BLaER1 treated with 17β-estradiol and CSF1 and Interleukin-3, amounts not matched to agents 10 nM and 100 nM (cell line): ENCODE measurements at regions not wholly inside any gene's neighbourhood (a gene's known extent, or its start where the extent isn't known, plus 50 kb on each side); places are given as distances from the start of the nearest gene placed in this dataset.

Source experiments
- H3K27ac ChIP-seq, 11 experiments: shearing (Covaris generic); formaldehyde crosslinking; 2 replicates each; pipeline ENCODE4 v1.8.1; 2022
- H3K27me3 ChIP-seq, 11 experiments: shearing (Covaris generic); formaldehyde crosslinking; 2 replicates each; pipeline ENCODE4 v1.8.1; 2022
- H3K36me3 ChIP-seq, 11 experiments: shearing (Covaris generic); formaldehyde crosslinking; 2 replicates each; pipeline ENCODE4 v1.8.1; 2022
- H3K4me1 ChIP-seq, 10 experiments: shearing (Covaris generic); formaldehyde crosslinking; 2 replicates each; pipeline ENCODE4 v1.8.1; 2022
- H3K4me2 ChIP-seq, 11 experiments: shearing (Covaris generic); formaldehyde crosslinking; 2 replicates each; pipeline ENCODE4 v1.8.1; 2022
- H3K4me3 ChIP-seq, 10 experiments: shearing (Covaris generic); formaldehyde crosslinking; 2 replicates each; pipeline ENCODE4 v1.8.1; 2022
- H3K9ac ChIP-seq, 11 experiments: shearing (Covaris generic); formaldehyde crosslinking; 2 replicates each; pipeline ENCODE4 v1.8.1; 2022
- H3K9me3 ChIP-seq, 11 experiments: shearing (Covaris generic); formaldehyde crosslinking; replicated peaks in 1 of 11; 2 replicates each; pipeline ENCODE4 v1.8.1; 2022
- H4K20me1 ChIP-seq, 11 experiments: shearing (Covaris generic); formaldehyde crosslinking; 2 replicates each; pipeline ENCODE4 v1.8.1; 2022
- Cebpa-rat ChIP-seq, 11 experiments: shearing (Covaris generic); IDR thresholded peaks; 2 replicates each; pipeline ENCODE4 v1.8.1; 2022

DNA sequence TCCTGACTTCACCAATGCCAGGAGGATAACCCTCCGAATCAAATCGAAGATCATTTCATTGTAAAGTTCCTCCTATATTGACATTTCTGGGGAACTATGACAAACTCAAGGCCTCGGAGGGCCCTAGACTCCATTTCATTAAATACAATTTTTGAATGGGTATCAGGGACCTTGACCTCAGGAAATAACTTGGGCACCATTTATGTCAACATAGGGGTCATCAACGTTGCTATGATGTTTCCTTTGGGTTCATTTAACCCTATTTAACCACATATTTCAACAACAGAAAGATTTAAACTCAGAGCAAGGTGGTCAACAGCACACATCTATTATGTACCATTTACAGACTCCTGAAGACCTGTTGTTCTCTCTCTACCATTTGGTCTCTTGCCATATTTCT lies 395.1 kb downstream of the TRIML1 start:
- Histone ChIP-seq H3K4me3 (no peak overlapping the region), H4K20me1 (no peaks in the 10 kb centered on the region; a peak in 1 of 22 replicates), H3K27ac (no peak overlapping the region), H3K4me2 (no peak overlapping the region), H3K9me3 (peaks cover 2 to 18% (median 13%) of the 10 kb centered on the region in 11 experiments; a peak in 15 of 22 replicates), H3K27me3 (no peaks in the 10 kb centered on the region), H3K4me1 (no peaks in the 10 kb centered on the region), H3K9ac (no peak overlapping the region), H3K36me3 (no peaks in the 10 kb centered on the region)
- TF ChIP-seq Cebpa-rat (IDR thresholded peaks at IDR 0.05) = no peak

GRCh38 chr4:188534917-188535316 lies 395.7 kb downstream of the TRIML1 start:
- Histone ChIP-seq H3K4me1 (no peaks in the 10 kb centered on the region), H3K27ac (no peak overlapping the region), H3K4me2 (no peak overlapping the region), H3K9me3 (peaks cover 6 to 22% (median 16%) of the 10 kb centered on the region in 11 experiments; a peak in 15 of 22 replicates), H4K20me1 (no peaks in the 10 kb centered on the region; a peak in 1 of 22 replicates), H3K36me3 (no peaks in the 10 kb centered on the region), H3K4me3 (no peak overlapping the region), H3K9ac (no peak overlapping the region), H3K27me3 (no peaks in the 10 kb centered on the region)
- no peak for TF ChIP-seq Cebpa-rat (IDR thresholded peaks at IDR 0.05)

DNA sequence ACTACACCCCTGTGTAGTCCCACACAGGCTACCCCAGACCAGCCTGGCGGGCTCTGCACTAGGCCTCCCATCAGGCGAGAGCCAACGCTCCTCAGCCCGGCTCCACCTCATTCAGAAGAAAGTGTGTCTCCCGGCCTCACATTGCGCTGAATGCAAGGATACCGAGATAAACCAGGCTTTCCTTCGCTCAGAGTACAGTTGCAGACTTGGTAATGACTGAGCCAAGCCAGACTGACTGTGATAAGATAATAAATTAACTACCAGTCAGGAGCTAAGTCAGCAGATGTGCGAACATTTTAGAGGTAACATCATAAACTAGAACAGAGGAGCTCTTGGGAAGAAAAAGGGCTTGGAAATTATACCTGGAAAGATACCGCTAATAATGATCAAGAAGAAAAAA lies 397.6 kb downstream of the TRIML1 start:
- no peak overlapping the region for H3K27ac ChIP-seq
- TF ChIP-seq Cebpa-rat (IDR thresholded peaks at IDR 0.05) = no peak
- H3K27me3 ChIP-seq = no peaks in the 10 kb centered on the region
- H3K4me2 ChIP-seq = no peak overlapping the region
- H3K9me3 ChIP-seq = peaks cover 7 to 27% (median 16%) of the 10 kb centered on the region in 11 experiments; a peak in 15 of 22 replicates
- H3K36me3 ChIP-seq = no peaks in the 10 kb centered on the region
- no peak overlapping the region for H3K4me3 ChIP-seq
- H3K9ac ChIP-seq = no peak overlapping the region
- no peaks in the 10 kb centered on the region for H3K4me1 ChIP-seq
- no peaks in the 10 kb centered on the region; a peak in 1 of 22 replicates for H4K20me1 ChIP-seq

GRCh38 chr4:188550296-188550695 lies 411.1 kb downstream of the TRIML1 start:
- H3K4me2 ChIP-seq = no peak overlapping the region
- H3K4me3 ChIP-seq = no peak overlapping the region
- no peak overlapping the region for H3K27ac ChIP-seq
- H3K9ac ChIP-seq = no peak overlapping the region
- TF ChIP-seq Cebpa-rat (IDR thresholded peaks at IDR 0.05) = no peak
- H3K27me3 ChIP-seq = no peaks in the 10 kb centered on the region; a peak in 1 of 22 replicates
- H4K20me1 ChIP-seq = no peaks in the 10 kb centered on the region
- no peaks in the 10 kb centered on the region for H3K4me1 ChIP-seq
- no peaks in the 10 kb centered on the region for H3K36me3 ChIP-seq
- no peaks in the 10 kb centered on the region for H3K9me3 ChIP-seq

DNA sequence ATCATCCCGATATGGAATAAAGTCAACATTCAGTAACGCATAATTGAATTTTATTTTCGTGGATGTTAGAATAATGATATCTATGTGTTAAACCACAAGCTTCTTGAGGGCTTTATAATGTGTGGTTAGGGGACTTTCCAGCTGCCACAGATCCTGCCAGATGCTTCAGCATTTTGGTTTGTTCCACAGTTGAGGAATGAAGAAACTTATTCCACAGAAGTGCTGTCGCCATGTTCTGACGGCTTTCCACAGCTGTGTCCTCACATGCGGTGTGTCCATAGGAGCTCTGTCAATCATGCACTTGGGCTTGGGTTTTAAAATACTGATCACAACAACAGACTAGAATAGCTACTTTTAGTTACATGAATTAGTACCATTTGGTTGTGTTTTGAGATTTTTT lies 411.9 kb downstream of the TRIML1 start:
- no peak for TF ChIP-seq Cebpa-rat (IDR thresholded peaks at IDR 0.05)
- H3K27ac ChIP-seq = no peak overlapping the region
- H3K4me2 ChIP-seq = no peak overlapping the region
- no peak overlapping the region for H3K9ac ChIP-seq
- H3K4me1 ChIP-seq = no peaks in the 10 kb centered on the region
- H3K36me3 ChIP-seq = no peaks in the 10 kb centered on the region
- H3K4me3 ChIP-seq = no peak overlapping the region
- H3K27me3 ChIP-seq = no peaks in the 10 kb centered on the region; a peak in 1 of 22 replicates
- no peaks in the 10 kb centered on the region for H4K20me1 ChIP-seq
- H3K9me3 ChIP-seq = no peaks in the 10 kb centered on the region

DNA sequence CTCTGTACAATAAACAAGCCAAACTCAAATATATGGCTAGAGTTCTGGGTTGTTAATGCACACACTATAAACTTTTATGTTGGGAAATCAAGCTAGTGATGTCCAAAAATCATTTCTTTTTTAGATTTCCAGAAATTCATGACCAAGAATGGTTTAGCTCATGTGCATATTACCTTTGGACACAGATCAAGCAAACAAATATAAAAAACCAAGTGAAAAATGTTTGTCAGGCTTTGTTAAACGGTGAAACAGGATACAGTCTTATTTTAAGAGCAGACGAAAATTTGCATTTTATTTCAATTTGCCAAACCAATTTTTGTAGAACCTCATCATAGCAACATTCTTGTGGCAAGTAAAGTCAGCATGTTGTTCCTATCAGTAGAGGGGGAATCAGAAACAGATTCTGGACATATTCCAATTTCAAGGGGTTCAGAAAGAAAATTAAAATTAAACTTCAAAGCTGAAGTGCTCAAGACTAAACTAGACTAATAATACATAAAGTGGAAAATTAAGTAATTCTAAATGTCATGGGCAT lies 413.6 kb downstream of the TRIML1 start:
- Histone ChIP-seq H3K27ac (no peak overlapping the region), H3K4me3 (no peak overlapping the region), H3K9me3 (no peaks in the 10 kb centered on the region), H3K36me3 (no peaks in the 10 kb centered on the region), H3K4me2 (no peak overlapping the region), H4K20me1 (no peaks in the 10 kb centered on the region), H3K4me1 (no peaks in the 10 kb centered on the region), H3K9ac (no peak overlapping the region), H3K27me3 (no peaks in the 10 kb centered on the region; a peak in 1 of 22 replicates)
- TF ChIP-seq Cebpa-rat (IDR thresholded peaks at IDR 0.05) = no peak

DNA sequence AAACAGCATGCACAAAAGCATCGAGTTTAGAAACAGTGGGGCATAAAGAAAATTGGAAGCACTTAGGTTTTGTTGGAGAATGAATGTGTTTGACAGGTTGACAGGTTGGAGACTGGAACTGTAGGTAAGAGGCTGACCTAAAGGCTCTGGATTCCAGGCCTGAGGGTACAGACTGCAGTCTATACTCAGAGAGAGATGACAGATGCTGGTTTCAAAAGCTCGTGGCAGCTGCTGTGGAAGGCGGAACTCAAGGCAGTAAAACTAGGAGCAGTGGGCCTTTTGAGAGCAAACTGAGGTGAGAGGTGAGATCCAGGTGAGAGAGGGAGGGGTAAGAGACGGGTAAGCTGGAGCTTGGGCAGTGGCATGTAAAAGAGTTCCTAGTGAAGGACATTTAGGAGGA lies 415.2 kb downstream of the TRIML1 start:
- no peak overlapping the region for H3K9ac ChIP-seq
- no peak overlapping the region for H3K27ac ChIP-seq
- no peaks in the 10 kb centered on the region; a peak in 1 of 22 replicates for H3K27me3 ChIP-seq
- no peaks in the 10 kb centered on the region for H3K36me3 ChIP-seq
- no peaks in the 10 kb centered on the region for H3K9me3 ChIP-seq
- no peak for TF ChIP-seq Cebpa-rat (IDR thresholded peaks at IDR 0.05)
- H3K4me2 ChIP-seq = no peak overlapping the region
- H3K4me1 ChIP-seq = no peaks in the 10 kb centered on the region
- H4K20me1 ChIP-seq = no peaks in the 10 kb centered on the region
- H3K4me3 ChIP-seq = no peak overlapping the region

GRCh38 chr4:188573104-188573503 lies 433.9 kb downstream of the TRIML1 start:
- Histone ChIP-seq H3K4me2 (no peak overlapping the region), H3K9me3 (0 out of 22 replicates have a peak, but pooled peaks cover 0 to 6% (median 0%) of the 10 kb centered on the region in 11 experiments), H3K27ac (no peak overlapping the region), H3K4me3 (no peak overlapping the region), H3K9ac (no peak overlapping the region), H3K36me3 (no peaks in the 10 kb centered on the region), H3K27me3 (no peaks in the 10 kb centered on the region), H3K4me1 (no peaks in the 10 kb centered on the region), H4K20me1 (no peaks in the 10 kb centered on the region)
- TF ChIP-seq Cebpa-rat (IDR thresholded peaks at IDR 0.05) = no peak

- H4K20me1 ChIP-seq = no peaks in the 10 kb centered on the region
- no peaks in the 10 kb centered on the region for H3K36me3 ChIP-seq
- no peak overlapping the region for H3K9ac ChIP-seq
- no peaks in the 10 kb centered on the region for H3K27me3 ChIP-seq
- no peak overlapping the region for H3K4me2 ChIP-seq
- H3K4me1 ChIP-seq = no peaks in the 10 kb centered on the region
- no peak overlapping the region for H3K4me3 ChIP-seq
- no peak for TF ChIP-seq Cebpa-rat (IDR thresholded peaks at IDR 0.05)
- H3K9me3 ChIP-seq = 0 out of 22 replicates have a peak, but pooled peaks cover 0 to under 1% (median 0%) of the 10 kb centered on the region in 11 experiments
- no peak overlapping the region for H3K27ac ChIP-seq
Measured at GRCh38 chr4:188578657-188579056, 439.4 kb downstream of the TRIML1 start.

DNA sequence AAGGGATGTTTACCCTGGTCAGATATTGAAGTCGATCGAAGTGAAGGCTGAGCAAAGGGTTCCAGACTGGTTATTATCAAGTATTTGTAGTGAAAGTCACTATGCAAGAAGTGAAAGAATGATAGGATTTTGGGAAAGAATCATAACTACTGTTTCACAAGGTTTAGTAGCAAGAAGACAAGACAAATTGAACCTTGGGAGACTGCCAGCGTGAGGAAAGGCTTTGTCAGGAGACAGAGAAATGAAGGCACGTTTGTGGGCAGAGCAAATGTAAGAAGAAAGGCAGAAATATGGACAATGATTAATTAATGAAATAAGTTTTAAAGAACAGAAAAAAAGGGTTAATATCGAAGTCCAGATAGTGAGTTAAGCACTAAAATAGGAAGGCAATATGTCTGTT lies 456.8 kb downstream of the TRIML1 start:
- Histone ChIP-seq H3K4me1 (peaks cover 0 to 11% (median 2%) of the 10 kb centered on the region in 10 experiments; a peak in 7 of 20 replicates), H3K36me3 (no peaks in the 10 kb centered on the region), H3K9ac (no peak overlapping the region), H3K27ac (no peak overlapping the region), H3K27me3 (no peaks in the 10 kb centered on the region), H4K20me1 (no peaks in the 10 kb centered on the region), H3K9me3 (no peaks in the 10 kb centered on the region), H3K4me3 (no peak overlapping the region), H3K4me2 (no peak overlapping the region)
- no peak for TF ChIP-seq Cebpa-rat (IDR thresholded peaks at IDR 0.05)
